Right kidney (tissue), 1 donor: ENCODE measurements at regions not wholly inside any gene's neighbourhood (a gene's known extent, or its start where the extent isn't known, plus 50 kb on each side); places are given as distances from the start of the nearest gene placed in this dataset.
"Not testable (repeated sequence)": the region's sequence is repeated elsewhere in the genome, so short reads cannot be mapped to it uniquely, and the experiment has no call there.

ENCODE experiments used
- DNase-seq: peaks from one replicate; pipeline ENCODE4 v3.0.0-alpha.2; 2016

GRCh38 chr4:75287738-75288517 is 226.3 kb downstream of the RCHY1 start:
- no peak for DNase-seq

DNA sequence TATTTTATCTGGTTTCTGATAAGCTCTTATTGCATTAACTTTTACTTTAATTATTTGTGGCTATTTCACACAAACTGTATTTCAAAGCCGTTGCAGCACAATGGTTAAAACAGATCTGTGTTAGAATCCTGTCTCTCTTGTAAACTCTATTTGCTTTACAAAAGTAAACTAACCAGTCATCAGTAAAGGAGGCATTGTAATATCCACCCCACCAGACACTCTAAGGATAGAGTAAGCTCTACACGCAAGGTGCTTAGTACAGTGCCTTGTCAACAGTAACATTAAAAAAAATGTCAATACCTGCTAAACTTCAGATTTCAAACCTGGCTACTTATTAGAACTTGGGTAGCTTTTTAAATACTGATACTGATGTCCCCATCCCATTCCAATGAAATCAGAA is 228.4 kb downstream of the RCHY1 start:
- DNase-seq: no peak

DNA sequence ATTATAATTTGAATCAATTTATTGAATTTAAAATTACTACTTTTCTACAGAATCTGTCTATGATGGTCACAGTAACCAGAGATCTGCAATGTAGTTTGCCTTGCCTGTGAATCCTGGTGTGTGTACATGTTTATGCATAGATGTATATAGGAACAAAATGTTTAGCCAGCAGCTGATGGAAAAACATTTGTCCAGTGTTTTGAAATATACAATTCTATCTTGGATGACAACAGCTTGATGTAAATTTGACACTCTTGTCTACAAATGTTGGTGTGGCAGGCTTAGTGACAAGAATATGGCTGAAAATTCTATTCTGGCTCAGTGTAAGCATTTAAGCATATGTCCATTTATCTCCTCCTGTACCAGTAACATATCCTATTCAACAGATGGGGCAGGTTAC is 229.4 kb downstream of the RCHY1 start:
- DNase-seq: no peak

- DNase-seq: not testable (repeated sequence)
These were observed 233.7 kb downstream of the RCHY1 start for GRCh38 chr4:75280461-75280860.

DNA sequence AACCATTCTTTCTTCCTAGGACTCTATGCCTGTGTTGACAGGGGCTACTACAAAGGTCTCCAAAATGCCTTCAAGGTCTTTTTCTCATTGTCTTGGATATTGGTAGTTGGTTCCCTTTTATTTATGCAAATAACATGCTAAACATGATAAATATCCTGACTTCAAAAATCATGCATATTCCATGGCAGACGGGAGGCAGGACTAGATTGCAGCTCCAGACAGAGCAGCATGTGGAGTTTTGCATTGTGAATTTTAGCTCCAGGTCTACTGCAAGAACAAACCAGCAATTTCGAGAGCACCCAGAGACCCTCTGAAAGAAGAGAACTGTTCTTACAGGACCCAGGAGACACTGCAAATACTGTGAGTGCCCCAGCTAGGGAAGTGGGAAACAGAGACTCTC is 254.9 kb downstream of the RCHY1 start:
- no peak for DNase-seq

- no peak for DNase-seq
These were observed 258.9 kb downstream of the RCHY1 start for GRCh38 chr4:75255261-75255660.

- DNase-seq: no peak
These were observed 259.5 kb downstream of the RCHY1 start for GRCh38 chr4:75254745-75255144.

- not testable (repeated sequence) for DNase-seq
These were observed 261.1 kb downstream of the RCHY1 start for GRCh38 chr4:75253094-75253493.

GRCh38 chr4:75251547-75251946 is 262.7 kb downstream of the RCHY1 start:
- DNase-seq: no peak

DNA sequence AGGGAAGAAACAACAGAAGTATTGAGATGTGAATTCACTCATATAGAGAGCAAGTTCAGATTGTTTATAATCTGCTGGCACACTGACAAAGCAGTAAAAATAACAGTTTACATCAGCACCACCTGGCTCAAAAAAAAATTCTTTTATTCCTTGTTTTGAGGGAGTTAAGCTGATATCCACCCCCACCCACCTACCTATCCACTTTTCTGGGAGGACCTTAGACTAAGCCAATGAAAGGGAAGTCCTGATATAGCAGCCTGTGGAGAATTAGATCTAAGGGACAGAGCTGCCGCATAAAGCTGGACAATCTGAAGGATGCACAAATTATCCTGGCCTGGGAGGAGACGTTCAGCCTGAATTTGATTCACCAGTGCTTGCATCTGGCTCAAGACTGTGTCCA is 264.5 kb downstream of the RCHY1 start:
- DNase-seq: no peak

GRCh38 chr4:75248770-75249407 is 265.3 kb downstream of the RCHY1 start:
- no peak for DNase-seq

GRCh38 chr4:75244325-75244724 is 269.9 kb downstream of the RCHY1 start:
- DNase-seq: no peak

GRCh38 chr4:75243570-75243969 is 270.6 kb downstream of the RCHY1 start:
- DNase-seq: no peak

- no peak for DNase-seq
These were observed 278.7 kb downstream of the RCHY1 start for GRCh38 chr4:75235359-75235951.

DNA sequence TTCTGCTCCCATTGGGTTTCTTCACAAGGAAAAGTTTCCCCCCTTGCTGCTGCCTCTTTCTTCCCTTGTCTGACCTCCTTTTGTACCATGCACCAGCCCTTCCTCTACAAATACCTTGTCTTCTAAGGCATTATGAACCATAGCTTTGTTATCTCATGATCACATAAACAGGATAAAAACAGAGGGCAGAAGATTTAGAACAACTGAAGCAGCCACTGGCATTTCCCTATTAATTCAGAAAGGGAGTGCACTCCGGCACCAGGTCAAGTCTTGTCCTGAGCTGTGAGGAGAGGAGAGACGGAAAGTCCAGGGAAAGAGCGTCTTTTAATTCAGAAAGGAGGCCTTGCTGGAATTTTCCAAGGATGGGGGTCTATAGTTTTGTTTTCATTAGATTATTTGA is 281.7 kb downstream of the RCHY1 start:
- no peak for DNase-seq

DNA sequence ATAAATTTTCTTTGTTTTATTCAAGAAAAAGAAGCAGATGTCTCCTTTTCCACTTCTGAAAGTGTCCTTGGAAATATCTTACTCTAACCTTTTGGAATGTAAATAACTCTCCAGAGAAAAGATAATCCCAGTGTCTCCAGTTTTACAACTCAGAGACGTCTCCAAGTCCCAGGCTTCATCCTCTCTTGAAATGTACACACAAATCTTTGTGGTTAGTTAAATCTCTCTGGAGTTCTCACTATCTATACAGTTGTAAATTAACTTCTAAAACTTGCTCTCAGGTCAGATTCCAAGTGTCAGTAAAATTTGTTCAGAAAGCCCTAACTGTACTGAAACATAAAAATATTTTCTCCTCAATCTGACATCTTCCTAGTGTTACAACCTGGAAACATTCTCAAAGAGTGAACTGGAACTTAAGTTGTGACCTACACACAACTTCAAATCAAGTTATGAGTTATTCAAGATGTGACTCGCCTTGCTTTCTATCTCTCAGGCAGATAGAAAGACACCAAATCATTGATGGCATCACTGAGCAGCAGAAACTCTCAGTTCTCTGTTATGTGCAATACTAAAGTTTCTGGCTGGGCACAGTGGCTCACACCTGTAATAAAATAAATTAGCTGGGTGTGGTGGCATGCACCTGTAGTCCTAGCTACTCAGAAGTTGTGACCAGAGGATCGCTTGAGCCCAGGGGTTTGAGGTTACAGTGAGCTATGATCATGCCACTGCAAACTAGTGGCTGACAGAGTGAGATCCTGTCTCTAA is 284.2 kb downstream of the RCHY1 start:
- no peak for DNase-seq

DNA sequence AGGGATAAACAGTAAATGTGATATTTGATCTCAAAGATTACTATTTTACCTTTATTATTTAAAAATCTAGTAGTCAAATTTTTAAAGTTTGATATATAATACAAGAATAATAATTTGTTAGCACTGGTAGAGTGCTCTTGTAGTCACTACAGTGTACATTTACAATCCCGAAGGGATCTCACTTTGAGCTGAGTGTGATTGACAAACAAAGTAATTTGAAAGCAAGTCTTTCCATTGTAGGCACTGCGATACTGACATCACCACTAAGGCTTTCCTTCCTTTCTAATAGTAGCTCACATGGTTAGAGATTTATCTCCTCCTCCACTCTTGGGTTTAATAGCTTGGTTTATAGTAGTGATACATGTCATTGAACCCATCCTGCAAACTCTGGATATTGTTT is 280.6 kb downstream of the PARM1 start:
- DNase-seq: no peak

GRCh38 chr4:75211422-75211821 is 278.5 kb downstream of the PARM1 start:
- no peak for DNase-seq

DNA sequence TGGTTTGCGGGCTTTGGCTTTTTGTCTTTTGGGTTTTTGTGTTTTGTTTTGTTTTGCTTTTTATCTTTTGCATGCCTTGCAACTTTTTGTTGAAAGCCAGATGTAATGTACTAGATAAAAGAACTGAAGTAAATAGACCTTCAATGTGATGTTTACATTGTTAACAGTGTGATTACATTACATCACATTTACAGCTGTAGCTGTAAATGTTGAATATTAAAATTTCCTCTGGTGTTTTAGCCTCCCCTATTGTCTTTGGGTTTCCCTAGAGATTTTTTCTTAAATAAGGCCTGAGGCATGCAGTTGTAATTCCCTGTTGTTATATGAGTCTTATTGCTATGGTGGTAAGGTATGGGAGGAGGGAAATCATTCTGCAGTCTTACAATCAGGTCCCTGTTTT is 275.0 kb downstream of the PARM1 start:
- no peak for DNase-seq

- no peak for DNase-seq
These were observed 262.2 kb downstream of the PARM1 start for GRCh38 chr4:75195111-75195510.

DNA sequence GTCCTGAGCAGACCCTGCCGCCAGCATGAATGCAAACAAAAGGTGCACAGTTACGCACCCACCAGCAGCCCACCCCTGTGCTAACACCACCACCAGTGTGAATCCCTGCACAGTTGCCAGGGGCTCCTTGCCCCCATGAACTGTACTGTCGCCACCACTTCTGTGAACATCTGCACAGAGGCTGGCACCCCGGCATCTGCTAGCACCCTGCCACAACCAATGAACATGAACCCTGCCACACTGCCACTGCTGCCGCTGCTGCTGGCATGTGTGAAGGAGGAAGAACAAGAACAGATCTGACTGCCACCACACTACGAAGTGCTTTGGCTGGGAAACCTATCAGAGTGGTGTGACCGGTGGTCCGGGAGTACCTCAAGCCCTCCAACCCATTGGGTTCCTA is 261.3 kb downstream of the PARM1 start:
- DNase-seq: no peak

- DNase-seq: not testable (repeated sequence)
These were observed 259.3 kb downstream of the PARM1 start for GRCh38 chr4:75192182-75192581.

GRCh38 chr4:75189711-75190335 is 256.9 kb downstream of the PARM1 start:
- DNase-seq: no peak
